ENCODE measurements at regions not wholly inside any gene's neighbourhood (a gene's known extent, or its start where the extent isn't known, plus 50 kb on each side); places are given as distances from the start of the nearest gene placed in this dataset.

GRCh38 chr2:7611750-7612149 lies 694.5 kb downstream of the RNF144A start:
- H3K27ac Mint-ChIP-seq (ENCODE audit: unreplicated experiment): no peak overlapping the region
- TF ChIP-seq, protein P1, sequence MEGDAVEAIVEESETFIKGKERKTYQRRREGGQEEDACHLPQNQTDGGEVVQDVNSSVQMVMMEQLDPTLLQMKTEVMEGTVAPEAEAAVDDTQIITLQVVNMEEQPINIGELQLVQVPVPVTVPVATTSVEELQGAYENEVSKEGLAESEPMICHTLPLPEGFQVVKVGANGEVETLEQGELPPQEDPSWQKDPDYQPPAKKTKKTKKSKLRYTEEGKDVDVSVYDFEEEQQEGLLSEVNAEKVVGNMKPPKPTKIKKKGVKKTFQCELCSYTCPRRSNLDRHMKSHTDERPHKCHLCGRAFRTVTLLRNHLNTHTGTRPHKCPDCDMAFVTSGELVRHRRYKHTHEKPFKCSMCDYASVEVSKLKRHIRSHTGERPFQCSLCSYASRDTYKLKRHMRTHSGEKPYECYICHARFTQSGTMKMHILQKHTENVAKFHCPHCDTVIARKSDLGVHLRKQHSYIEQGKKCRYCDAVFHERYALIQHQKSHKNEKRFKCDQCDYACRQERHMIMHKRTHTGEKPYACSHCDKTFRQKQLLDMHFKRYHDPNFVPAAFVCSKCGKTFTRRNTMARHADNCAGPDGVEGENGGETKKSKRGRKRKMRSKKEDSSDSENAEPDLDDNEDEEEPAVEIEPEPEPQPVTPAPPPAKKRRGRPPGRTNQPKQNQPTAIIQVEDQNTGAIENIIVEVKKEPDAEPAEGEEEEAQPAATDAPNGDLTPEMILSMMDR (IDR thresholded peaks at IDR 0.05; ENCODE audit: partially characterized antibody, unreplicated experiment): no peak
- peaks cover 12% of the 10 kb centered on the region for H3K4me1 Mint-ChIP-seq (ENCODE audit: low read depth, unreplicated experiment)
- peaks cover 2% of the 10 kb centered on the region for H3K27me3 Mint-ChIP-seq (ENCODE audit: unreplicated experiment)
- peaks cover 9% of the 10 kb centered on the region for H3K9me3 Mint-ChIP-seq (ENCODE audit: unreplicated experiment)
- H3K36me3 Mint-ChIP-seq (ENCODE audit: unreplicated experiment): no peaks in the 10 kb centered on the region
- no peak for DNase-seq
- H3K4me3 Mint-ChIP-seq (ENCODE audit: unreplicated experiment): no peak overlapping the region

DNA sequence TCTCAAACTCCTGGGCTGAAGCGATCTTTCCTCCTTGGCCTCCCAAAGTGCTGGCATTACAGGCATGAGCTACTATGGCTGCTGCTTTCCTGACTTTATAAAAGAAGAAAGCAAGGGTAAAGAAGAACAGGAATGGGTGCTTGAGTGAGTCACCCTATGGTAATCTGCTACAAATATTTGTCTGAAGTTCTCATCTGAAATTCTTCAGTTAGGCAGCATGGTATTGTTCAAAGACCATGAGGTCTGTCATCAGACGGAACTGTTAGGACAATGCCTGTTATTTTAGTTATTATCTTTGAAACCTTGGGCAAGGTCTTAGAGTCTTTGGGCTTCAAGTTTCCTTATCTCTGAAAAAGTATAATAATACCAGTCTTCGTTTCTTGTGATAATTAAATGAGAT lies 695.8 kb downstream of the RNF144A start:
- no peaks in the 10 kb centered on the region for H3K36me3 Mint-ChIP-seq (ENCODE audit: unreplicated experiment)

GRCh38 chr2:7613831-7614230 lies 696.6 kb downstream of the RNF144A start:
- TF ChIP-seq, protein P1 (IDR thresholded peaks at IDR 0.05; ENCODE audit: partially characterized antibody, unreplicated experiment): no peak
- Mint-ChIP-seq H3K4me3 (ENCODE audit: unreplicated experiment) (no peak overlapping the region), H3K9me3 (ENCODE audit: unreplicated experiment) (peaks cover 9% of the 10 kb centered on the region), H3K4me1 (ENCODE audit: low read depth, unreplicated experiment) (peaks cover 13% of the 10 kb centered on the region), H3K27me3 (ENCODE audit: unreplicated experiment) (peaks cover 2% of the 10 kb centered on the region), H3K36me3 (ENCODE audit: unreplicated experiment) (no peaks in the 10 kb centered on the region), H3K27ac (ENCODE audit: unreplicated experiment) (no peak overlapping the region)
- no peak for DNase-seq

More for the DNA sequence above, 695.8 kb downstream of the RNF144A start:
- H3K27me3 Mint-ChIP-seq (ENCODE audit: unreplicated experiment): peaks cover 2% of the 10 kb centered on the region
- no peak for DNase-seq
- H3K27ac Mint-ChIP-seq (ENCODE audit: unreplicated experiment): no peak overlapping the region
- TF ChIP-seq, protein P1 (IDR thresholded peaks at IDR 0.05; ENCODE audit: partially characterized antibody, unreplicated experiment): no peak
- H3K4me3 Mint-ChIP-seq (ENCODE audit: unreplicated experiment): no peak overlapping the region
- peaks cover 9% of the 10 kb centered on the region for H3K9me3 Mint-ChIP-seq (ENCODE audit: unreplicated experiment)
- peaks cover 12% of the 10 kb centered on the region for H3K4me1 Mint-ChIP-seq (ENCODE audit: low read depth, unreplicated experiment)

DNA sequence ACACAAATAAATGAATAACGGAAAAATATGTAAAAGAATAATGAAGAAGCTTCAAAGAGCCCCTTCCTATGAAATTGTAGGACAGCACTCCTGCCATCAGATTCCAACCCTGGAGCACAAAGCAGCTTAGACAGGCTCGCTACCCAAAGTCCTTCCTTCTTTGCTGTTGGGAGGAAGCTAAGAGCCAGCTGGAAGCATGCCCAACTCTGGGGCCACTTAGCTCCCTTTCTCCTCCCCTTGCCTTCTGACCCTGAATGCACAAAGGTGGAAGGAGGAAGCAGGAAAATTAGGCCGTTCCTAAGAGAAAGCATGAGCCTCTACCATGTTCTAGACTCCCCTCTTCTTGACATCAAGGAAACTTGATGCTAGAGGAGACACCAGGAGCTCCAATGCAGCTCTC lies 700.8 kb downstream of the RNF144A start:
- DNase-seq: no peak
- H3K36me3 Mint-ChIP-seq (ENCODE audit: unreplicated experiment): no peaks in the 10 kb centered on the region
- H3K27me3 Mint-ChIP-seq (ENCODE audit: unreplicated experiment): peaks cover 2% of the 10 kb centered on the region
- peaks cover 7% of the 10 kb centered on the region for H3K9me3 Mint-ChIP-seq (ENCODE audit: unreplicated experiment)
- TF ChIP-seq, protein P1 (IDR thresholded peaks at IDR 0.05; ENCODE audit: partially characterized antibody, unreplicated experiment): no peak
- peaks cover 13% of the 10 kb centered on the region for H3K4me1 Mint-ChIP-seq (ENCODE audit: low read depth, unreplicated experiment)
- no peak overlapping the region for H3K4me3 Mint-ChIP-seq (ENCODE audit: unreplicated experiment)
- no peak overlapping the region for H3K27ac Mint-ChIP-seq (ENCODE audit: unreplicated experiment)

GRCh38 chr2:7619203-7619970 lies 702.2 kb downstream of the RNF144A start:
- peaks cover 3% of the 10 kb centered on the region for H3K9me3 Mint-ChIP-seq (ENCODE audit: unreplicated experiment)
- H3K27ac Mint-ChIP-seq (ENCODE audit: unreplicated experiment): peak overlapping the region; percentile 46
- TF ChIP-seq, protein P1 (IDR thresholded peaks at IDR 0.05; ENCODE audit: partially characterized antibody, unreplicated experiment): no peak
- peak overlapping the region; percentile 7 for H3K4me3 Mint-ChIP-seq (ENCODE audit: unreplicated experiment)
- peaks cover 2% of the 10 kb centered on the region for H3K27me3 Mint-ChIP-seq (ENCODE audit: unreplicated experiment)
- no peak for DNase-seq
- peaks cover 11% of the 10 kb centered on the region for H3K4me1 Mint-ChIP-seq (ENCODE audit: low read depth, unreplicated experiment)
- H3K36me3 Mint-ChIP-seq (ENCODE audit: unreplicated experiment): no peaks in the 10 kb centered on the region
